GM10266 (cell line): ENCODE measurements at regions not wholly inside any gene's neighbourhood (a gene's known extent, or its start where the extent isn't known, plus 50 kb on each side); places are given as distances from the start of the nearest gene placed in this dataset.

Source experiments
- DNase-seq: peaks from one replicate; pipeline ENCODE4 v3.0.0; 2012; ENCODE audit errors: extremely low spot score
- CTCF ChIP-seq: IDR thresholded peaks from 2 replicates; pipeline ENCODE4 v1.5.1; 2012; ENCODE audit warnings: mild to moderate bottlenecking, low read depth; ENCODE audit not compliant: control insufficient read depth, insufficient read depth; ENCODE audit errors: missing control alignments

DNA sequence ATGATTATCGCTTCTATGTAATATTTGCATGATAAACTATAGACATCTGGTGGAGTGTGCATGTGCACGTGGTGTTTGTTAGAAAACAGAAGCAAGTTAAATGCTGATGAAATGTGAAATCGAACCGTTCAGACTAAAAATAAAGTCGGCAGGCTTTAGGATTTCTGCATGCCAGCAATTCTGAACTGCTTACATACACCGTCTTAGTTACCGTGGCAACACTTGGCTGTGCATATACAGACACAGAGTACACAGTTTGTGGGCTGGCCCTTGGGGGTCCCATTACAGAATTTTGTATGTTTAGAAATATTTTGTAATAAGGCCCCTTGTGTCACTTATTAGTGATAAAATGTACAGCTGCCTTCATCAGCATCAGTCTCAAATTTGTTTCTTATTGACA is 605.5 kb downstream of the RBFOX1 start:
- no peak for DNase-seq
- no peak for TF ChIP-seq CTCF

DNA sequence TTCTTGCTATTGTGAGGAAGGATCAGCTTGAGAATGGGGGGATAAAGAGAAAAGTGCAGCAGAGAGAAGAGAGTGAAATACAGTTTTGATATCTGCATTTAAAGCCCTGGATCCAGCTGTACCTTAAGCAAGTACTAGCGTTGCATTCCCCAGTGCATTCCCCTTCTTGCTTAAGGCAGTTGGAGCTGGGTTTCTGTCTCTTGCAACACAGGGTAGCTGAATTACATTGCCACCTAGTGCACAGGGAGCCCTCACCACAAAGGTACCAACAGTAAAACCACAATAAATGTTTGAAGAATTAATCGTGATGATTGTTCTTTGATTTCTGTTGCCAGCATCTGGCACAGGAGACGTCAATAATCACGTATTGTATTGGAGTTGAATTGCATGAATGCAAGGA is 588.7 kb downstream of the RBFOX1 start:
- no peak for DNase-seq
- no peak for TF ChIP-seq CTCF

GRCh38 chr16:7919782-7920181 is 587.1 kb downstream of the RBFOX1 start:
- TF ChIP-seq CTCF, result no peak

DNA sequence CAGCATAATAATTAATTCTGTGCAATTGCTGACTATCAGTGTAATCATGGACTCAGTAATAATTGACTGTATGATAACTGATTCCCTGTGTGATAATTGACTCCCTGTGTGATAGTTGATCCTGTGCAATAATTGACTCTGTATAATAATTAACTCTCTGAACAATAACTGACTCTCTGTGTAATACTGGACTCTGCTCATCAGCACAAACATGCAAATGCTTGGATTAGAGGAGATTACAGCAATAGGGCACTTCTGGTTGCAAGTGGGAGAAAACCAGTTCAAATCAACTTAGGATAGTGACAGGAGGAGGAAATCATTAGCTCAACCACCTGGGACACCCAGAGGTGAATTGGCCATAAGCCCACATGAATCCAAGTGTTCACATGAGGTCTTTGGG is 582.1 kb downstream of the RBFOX1 start:
- no peak for TF ChIP-seq CTCF
- no peak for DNase-seq

More at GRCh38 chr16:7919782-7920181, 587.1 kb downstream of the RBFOX1 start:
- no peak for DNase-seq

DNA sequence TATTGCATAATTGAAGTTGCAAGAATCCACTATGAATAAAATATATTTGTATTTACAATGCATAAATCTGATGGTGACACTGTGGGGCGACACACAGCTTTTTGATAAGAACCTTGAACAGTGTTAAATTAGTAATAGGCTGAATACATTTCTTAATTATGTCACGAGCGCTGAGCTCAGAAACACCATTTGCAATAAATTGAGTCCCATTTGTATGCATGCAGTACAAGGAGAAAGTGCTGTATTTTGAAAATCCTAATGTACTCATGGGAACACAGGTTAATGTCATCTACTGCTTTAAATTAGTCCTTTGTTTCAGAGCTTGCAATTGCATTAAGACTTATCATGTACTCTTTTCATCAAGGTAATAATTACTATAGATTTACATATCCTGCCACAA is 579.5 kb downstream of the RBFOX1 start:
- DNase-seq, result no peak
- TF ChIP-seq CTCF, result no peak

DNA sequence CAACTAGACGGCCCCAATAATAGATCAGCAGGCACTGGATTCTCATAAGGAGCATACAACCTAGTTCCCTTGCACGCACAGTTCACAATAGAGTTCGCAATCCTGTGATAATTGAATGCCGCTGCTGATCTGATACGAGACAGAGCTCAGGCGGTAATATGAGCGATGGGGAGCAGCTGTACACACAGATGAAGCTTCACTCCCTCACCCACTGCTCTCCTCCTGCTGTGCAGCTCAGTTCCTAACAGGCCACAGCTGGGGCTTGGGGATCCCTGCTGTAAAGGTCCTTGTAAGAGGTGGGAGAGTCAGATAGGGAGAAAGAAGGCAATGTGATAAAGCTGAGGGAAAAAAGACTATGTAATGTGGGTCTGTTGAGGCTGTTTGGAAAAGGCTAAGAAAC is 577.5 kb downstream of the RBFOX1 start:
- no peak for TF ChIP-seq CTCF
- DNase-seq, result no peak

DNA sequence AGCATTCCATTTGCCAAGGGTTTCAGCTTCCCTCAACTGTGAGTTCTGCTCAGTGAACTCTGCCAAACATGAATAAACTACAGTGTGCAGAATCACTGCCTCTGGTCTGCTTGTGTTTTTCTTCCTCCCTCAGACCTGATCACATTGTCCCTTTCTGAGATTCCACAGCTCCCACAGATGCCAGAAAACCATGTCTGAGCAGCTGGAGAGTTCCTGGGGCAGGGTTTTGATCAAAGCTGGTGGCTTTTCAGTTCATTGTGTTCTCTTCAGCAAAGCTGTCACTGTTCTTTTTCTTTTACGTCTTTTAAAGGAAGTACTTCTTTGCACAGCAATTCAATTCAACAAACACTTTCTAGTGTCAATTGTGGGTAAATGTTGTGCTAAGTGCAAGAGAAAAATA is 555.8 kb downstream of the RBFOX1 start:
- no peak for TF ChIP-seq CTCF

More for the DNA sequence above, 555.8 kb downstream of the RBFOX1 start:
- DNase-seq, result no peak
